ENCODE measurements at regions not wholly inside any gene's neighbourhood (a gene's known extent, or its start where the extent isn't known, plus 50 kb on each side); places are given as distances from the start of the nearest gene placed in this dataset.
"Not testable (repeated sequence)": the region's sequence is repeated elsewhere in the genome, so short reads cannot be mapped to it uniquely, and the experiment has no call there.

- Histone ChIP-seq H3K4me3 (ENCODE audit: low read length) (no peak overlapping the region), H3K27me3 (ENCODE audit: control insufficient read depth, insufficient read depth, low read length) (no peaks in the 10 kb centered on the region), H3K36me3 (ENCODE audit: control insufficient read depth, insufficient read depth, low read length) (no peaks in the 10 kb centered on the region), H3K4me1 (ENCODE audit: control insufficient read depth, insufficient read depth, low read length) (no peaks in the 10 kb centered on the region), H3K9ac (ENCODE audit: low read length) (no peak overlapping the region), H3K27ac (ENCODE audit: low read depth, low read length) (no peak overlapping the region)
These were observed 86.7 kb upstream of the ESRRB start for GRCh38 chr14:76289276-76289675.

- H3K4me3 ChIP-seq (ENCODE audit: low read length), result no peak overlapping the region
- H3K9ac ChIP-seq (ENCODE audit: low read length), result no peak overlapping the region
- no peaks in the 10 kb centered on the region for H3K4me1 ChIP-seq (ENCODE audit: control insufficient read depth, insufficient read depth, low read length)
- no peak overlapping the region for H3K27ac ChIP-seq (ENCODE audit: low read depth, low read length)
- H3K27me3 ChIP-seq (ENCODE audit: control insufficient read depth, insufficient read depth, low read length), result no peaks in the 10 kb centered on the region
- no peaks in the 10 kb centered on the region for H3K36me3 ChIP-seq (ENCODE audit: control insufficient read depth, insufficient read depth, low read length)
These were observed 83.4 kb upstream of the ESRRB start for GRCh38 chr14:76292561-76292960.

- no peaks in the 10 kb centered on the region for H3K4me1 ChIP-seq (ENCODE audit: control insufficient read depth, insufficient read depth, low read length)
- no peaks in the 10 kb centered on the region for H3K36me3 ChIP-seq (ENCODE audit: control insufficient read depth, insufficient read depth, low read length)
- no peaks in the 10 kb centered on the region for H3K27me3 ChIP-seq (ENCODE audit: control insufficient read depth, insufficient read depth, low read length)
- H3K4me3 ChIP-seq (ENCODE audit: low read length), result no peak overlapping the region
- H3K9ac ChIP-seq (ENCODE audit: low read length), result no peak overlapping the region
- no peak overlapping the region for H3K27ac ChIP-seq (ENCODE audit: low read depth, low read length)
These were observed 82.7 kb upstream of the ESRRB start for GRCh38 chr14:76293221-76293620.

- Histone ChIP-seq H3K27me3 (ENCODE audit: control insufficient read depth, insufficient read depth, low read length) (no peaks in the 10 kb centered on the region), H3K36me3 (ENCODE audit: control insufficient read depth, insufficient read depth, low read length) (no peaks in the 10 kb centered on the region), H3K27ac (ENCODE audit: low read depth, low read length) (no peak overlapping the region), H3K9ac (ENCODE audit: low read length) (no peak overlapping the region), H3K4me3 (ENCODE audit: low read length) (no peak overlapping the region), H3K4me1 (ENCODE audit: control insufficient read depth, insufficient read depth, low read length) (no peaks in the 10 kb centered on the region)
These were observed 82.0 kb upstream of the ESRRB start for GRCh38 chr14:76293923-76294322.

GRCh38 chr14:76294876-76295275 lies 81.1 kb upstream of the ESRRB start:
- Histone ChIP-seq H3K36me3 (ENCODE audit: control insufficient read depth, insufficient read depth, low read length) (no peaks in the 10 kb centered on the region), H3K4me3 (ENCODE audit: low read length) (no peak overlapping the region), H3K9ac (ENCODE audit: low read length) (no peak overlapping the region), H3K4me1 (ENCODE audit: control insufficient read depth, insufficient read depth, low read length) (no peaks in the 10 kb centered on the region), H3K27ac (ENCODE audit: low read depth, low read length) (no peak overlapping the region), H3K27me3 (ENCODE audit: control insufficient read depth, insufficient read depth, low read length) (no peaks in the 10 kb centered on the region)

- H3K27me3 ChIP-seq (ENCODE audit: control insufficient read depth, insufficient read depth, low read length), result no peaks in the 10 kb centered on the region
- H3K27ac ChIP-seq (ENCODE audit: low read depth, low read length), result no peak overlapping the region
- H3K36me3 ChIP-seq (ENCODE audit: control insufficient read depth, insufficient read depth, low read length), result no peaks in the 10 kb centered on the region
- no peaks in the 10 kb centered on the region for H3K4me1 ChIP-seq (ENCODE audit: control insufficient read depth, insufficient read depth, low read length)
- H3K9ac ChIP-seq (ENCODE audit: low read length), result no peak overlapping the region
- H3K4me3 ChIP-seq (ENCODE audit: low read length), result no peak overlapping the region
These were observed 77.0 kb upstream of the ESRRB start for GRCh38 chr14:76298896-76299295.

GRCh38 chr14:76303188-76303587 lies 72.7 kb upstream of the ESRRB start:
- H3K4me3 ChIP-seq (ENCODE audit: low read length); H3K9ac ChIP-seq (ENCODE audit: low read length); H3K36me3 ChIP-seq (ENCODE audit: control insufficient read depth, insufficient read depth, low read length); H3K27ac ChIP-seq (ENCODE audit: low read depth, low read length); H3K4me1 ChIP-seq (ENCODE audit: control insufficient read depth, insufficient read depth, low read length); H3K27me3 ChIP-seq (ENCODE audit: control insufficient read depth, insufficient read depth, low read length): not testable (repeated sequence)

GRCh38 chr14:76304536-76305267 lies 71.2 kb upstream of the ESRRB start:
- Histone ChIP-seq H3K27ac (ENCODE audit: low read depth, low read length) (no peak overlapping the region), H3K4me1 (ENCODE audit: control insufficient read depth, insufficient read depth, low read length) (no peaks in the 10 kb centered on the region), H3K9ac (ENCODE audit: low read length) (no peak overlapping the region), H3K4me3 (ENCODE audit: low read length) (no peak overlapping the region), H3K36me3 (ENCODE audit: control insufficient read depth, insufficient read depth, low read length) (no peaks in the 10 kb centered on the region), H3K27me3 (ENCODE audit: control insufficient read depth, insufficient read depth, low read length) (no peaks in the 10 kb centered on the region)

GRCh38 chr14:76305268-76305826 lies 70.6 kb upstream of the ESRRB start:
- Histone ChIP-seq H3K9ac (ENCODE audit: low read length) (no peak overlapping the region), H3K27ac (ENCODE audit: low read depth, low read length) (no peak overlapping the region), H3K27me3 (ENCODE audit: control insufficient read depth, insufficient read depth, low read length) (no peaks in the 10 kb centered on the region), H3K4me3 (ENCODE audit: low read length) (no peak overlapping the region), H3K36me3 (ENCODE audit: control insufficient read depth, insufficient read depth, low read length) (no peaks in the 10 kb centered on the region), H3K4me1 (ENCODE audit: control insufficient read depth, insufficient read depth, low read length) (peaks cover 2% of the 10 kb centered on the region)

- H3K36me3 ChIP-seq (ENCODE audit: control insufficient read depth, insufficient read depth, low read length), result no peaks in the 10 kb centered on the region
- no peak overlapping the region for H3K9ac ChIP-seq (ENCODE audit: low read length)
- H3K4me1 ChIP-seq (ENCODE audit: control insufficient read depth, insufficient read depth, low read length), result peaks cover 2% of the 10 kb centered on the region
- H3K4me3 ChIP-seq (ENCODE audit: low read length), result no peak overlapping the region
- peaks cover 2% of the 10 kb centered on the region for H3K27me3 ChIP-seq (ENCODE audit: control insufficient read depth, insufficient read depth, low read length)
- H3K27ac ChIP-seq (ENCODE audit: low read depth, low read length), result no peak overlapping the region
These were observed 69.8 kb upstream of the ESRRB start for GRCh38 chr14:76306131-76306530.

- Histone ChIP-seq H3K27ac (ENCODE audit: low read depth, low read length) (no peak overlapping the region), H3K4me3 (ENCODE audit: low read length) (no peak overlapping the region), H3K36me3 (ENCODE audit: control insufficient read depth, insufficient read depth, low read length) (no peaks in the 10 kb centered on the region), H3K27me3 (ENCODE audit: control insufficient read depth, insufficient read depth, low read length) (peaks cover 4% of the 10 kb centered on the region), H3K9ac (ENCODE audit: low read length) (no peak overlapping the region), H3K4me1 (ENCODE audit: control insufficient read depth, insufficient read depth, low read length) (peaks cover 2% of the 10 kb centered on the region)
These were observed 67.9 kb upstream of the ESRRB start for GRCh38 chr14:76307786-76308780.

- H3K36me3 ChIP-seq (ENCODE audit: control insufficient read depth, insufficient read depth, low read length), result no peaks in the 10 kb centered on the region
- H3K27ac ChIP-seq (ENCODE audit: low read depth, low read length), result no peak overlapping the region
- no peak overlapping the region for H3K9ac ChIP-seq (ENCODE audit: low read length)
- H3K27me3 ChIP-seq (ENCODE audit: control insufficient read depth, insufficient read depth, low read length), result peaks cover 4% of the 10 kb centered on the region
- H3K4me1 ChIP-seq (ENCODE audit: control insufficient read depth, insufficient read depth, low read length), result peaks cover 2% of the 10 kb centered on the region
- H3K4me3 ChIP-seq (ENCODE audit: low read length), result no peak overlapping the region
These were observed 66.3 kb upstream of the ESRRB start for GRCh38 chr14:76309572-76310162.

All from rectal smooth muscle tissue (tissue), 1 donor.